ENCODE measurements at regions not wholly inside any gene's neighbourhood (a gene's known extent, or its start where the extent isn't known, plus 50 kb on each side); places are given as distances from the start of the nearest gene placed in this dataset.

DNA sequence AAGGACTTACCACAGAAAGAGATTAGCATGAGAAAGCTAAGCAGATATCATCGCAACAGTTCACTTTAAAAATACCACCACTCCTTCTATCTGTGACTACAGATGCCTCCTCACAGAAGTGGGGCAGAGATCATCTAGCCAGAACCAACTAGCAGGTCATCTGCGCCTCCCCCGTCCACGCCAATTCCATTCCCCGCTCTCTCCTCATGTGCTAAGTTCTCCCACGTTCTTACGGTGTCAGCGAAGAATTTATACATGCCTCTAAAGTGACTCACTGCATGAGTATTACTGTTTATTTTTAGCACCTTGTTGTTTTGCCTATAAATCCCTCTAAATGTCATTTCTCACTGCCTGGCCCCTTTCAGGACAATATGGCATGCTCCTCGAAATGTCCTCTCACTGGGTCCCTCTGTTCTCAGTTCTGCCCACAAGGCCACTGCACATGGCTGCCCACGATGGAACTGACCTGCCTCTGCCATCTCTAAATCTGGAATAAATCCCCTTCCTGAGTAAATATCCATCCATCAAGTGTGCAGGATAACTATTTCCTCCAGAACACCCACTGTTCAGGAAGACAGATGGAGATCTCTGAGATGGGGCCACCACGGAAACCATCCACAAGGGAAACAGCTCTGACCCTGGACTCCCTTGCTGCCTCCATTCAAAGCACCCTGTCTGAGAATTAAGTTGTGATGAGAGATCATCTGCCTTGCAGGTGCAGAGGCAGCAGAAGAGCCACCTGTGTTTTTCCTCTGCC lies 137.7 kb downstream of the IRS1 start:
- H3K4me3 ChIP-seq (ENCODE audit: low read depth, low read length) = no peak overlapping the region
- TF ChIP-seq, protein P1, sequence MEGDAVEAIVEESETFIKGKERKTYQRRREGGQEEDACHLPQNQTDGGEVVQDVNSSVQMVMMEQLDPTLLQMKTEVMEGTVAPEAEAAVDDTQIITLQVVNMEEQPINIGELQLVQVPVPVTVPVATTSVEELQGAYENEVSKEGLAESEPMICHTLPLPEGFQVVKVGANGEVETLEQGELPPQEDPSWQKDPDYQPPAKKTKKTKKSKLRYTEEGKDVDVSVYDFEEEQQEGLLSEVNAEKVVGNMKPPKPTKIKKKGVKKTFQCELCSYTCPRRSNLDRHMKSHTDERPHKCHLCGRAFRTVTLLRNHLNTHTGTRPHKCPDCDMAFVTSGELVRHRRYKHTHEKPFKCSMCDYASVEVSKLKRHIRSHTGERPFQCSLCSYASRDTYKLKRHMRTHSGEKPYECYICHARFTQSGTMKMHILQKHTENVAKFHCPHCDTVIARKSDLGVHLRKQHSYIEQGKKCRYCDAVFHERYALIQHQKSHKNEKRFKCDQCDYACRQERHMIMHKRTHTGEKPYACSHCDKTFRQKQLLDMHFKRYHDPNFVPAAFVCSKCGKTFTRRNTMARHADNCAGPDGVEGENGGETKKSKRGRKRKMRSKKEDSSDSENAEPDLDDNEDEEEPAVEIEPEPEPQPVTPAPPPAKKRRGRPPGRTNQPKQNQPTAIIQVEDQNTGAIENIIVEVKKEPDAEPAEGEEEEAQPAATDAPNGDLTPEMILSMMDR (IDR thresholded peaks at IDR 0.05; ENCODE audit: control insufficient read depth, extremely low read depth, insufficient read depth) = no peak
- no peak for DNase-seq (ENCODE audit: low read depth)

DNA sequence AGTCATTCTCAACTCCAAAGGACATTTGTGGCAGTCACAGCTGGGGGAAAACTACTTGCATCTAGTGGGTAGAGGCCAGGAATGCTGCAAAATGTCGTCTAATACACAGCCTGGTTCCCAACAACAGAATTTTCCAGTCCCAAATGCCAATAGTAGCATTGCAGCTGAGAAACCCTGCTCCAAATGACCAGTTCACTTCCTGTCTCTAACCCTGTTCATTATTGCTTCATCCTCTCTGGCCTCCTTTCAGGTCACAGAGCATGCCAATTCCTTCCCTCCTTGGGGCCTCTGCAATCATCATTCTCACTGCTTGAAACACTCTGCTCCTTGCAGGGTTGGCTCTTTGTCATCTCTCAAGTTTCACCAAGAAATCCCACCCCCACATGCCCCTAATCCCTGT lies 139.1 kb downstream of the IRS1 start:
- H3K4me3 ChIP-seq (ENCODE audit: low read depth, low read length) = no peak overlapping the region
- DNase-seq (ENCODE audit: low read depth) = no peak
- TF ChIP-seq, protein P1 (IDR thresholded peaks at IDR 0.05; ENCODE audit: control insufficient read depth, extremely low read depth, insufficient read depth) = no peak

DNA sequence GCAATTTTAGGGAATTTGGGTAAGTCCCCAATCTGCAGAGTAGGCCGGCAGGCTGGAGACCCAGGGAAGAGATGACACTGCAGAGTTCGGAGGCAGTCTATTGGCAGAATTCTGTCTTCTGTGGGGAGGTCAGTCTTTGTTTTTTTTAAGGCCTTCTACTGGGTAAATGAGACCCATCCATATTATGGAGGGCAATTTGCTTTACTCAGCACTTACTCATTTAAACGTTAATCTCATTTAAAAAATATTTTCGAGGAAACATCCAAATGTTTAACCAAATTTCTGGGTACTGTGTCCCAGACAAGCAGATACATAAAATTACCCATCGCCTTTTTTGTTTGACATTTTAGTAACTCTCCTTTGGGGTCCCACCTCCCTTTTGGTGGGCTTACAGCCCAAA lies 139.5 kb downstream of the IRS1 start:
- no peak overlapping the region for H3K4me3 ChIP-seq (ENCODE audit: low read depth, low read length)
- DNase-seq (ENCODE audit: low read depth) = no peak
- TF ChIP-seq, protein P1 (IDR thresholded peaks at IDR 0.05; ENCODE audit: control insufficient read depth, extremely low read depth, insufficient read depth) = no peak

DNA sequence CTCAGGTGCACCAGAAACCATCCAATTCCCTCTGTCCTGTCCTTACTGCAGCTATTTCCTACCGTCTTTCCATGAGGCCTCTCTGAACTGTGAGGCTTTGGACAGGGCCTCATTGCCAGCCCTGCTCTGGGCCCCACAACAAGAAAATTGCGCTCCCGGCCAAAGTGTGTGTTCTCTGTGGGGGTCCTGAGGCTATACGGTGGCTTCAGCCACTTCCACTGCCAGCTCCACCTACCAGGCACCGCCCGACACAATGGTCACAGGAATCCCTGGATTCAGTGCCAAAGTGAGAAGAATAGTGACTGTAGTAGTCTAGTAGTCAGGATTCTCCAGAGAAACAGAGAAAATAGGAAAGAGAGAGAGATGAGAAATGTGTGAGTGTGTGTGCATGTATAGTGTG lies 140.2 kb downstream of the IRS1 start:
- TF ChIP-seq, protein P1 (IDR thresholded peaks at IDR 0.05; ENCODE audit: control insufficient read depth, extremely low read depth, insufficient read depth) = no peak
- H3K4me3 ChIP-seq (ENCODE audit: low read depth, low read length) = no peak overlapping the region
- DNase-seq (ENCODE audit: low read depth) = no peak

DNA sequence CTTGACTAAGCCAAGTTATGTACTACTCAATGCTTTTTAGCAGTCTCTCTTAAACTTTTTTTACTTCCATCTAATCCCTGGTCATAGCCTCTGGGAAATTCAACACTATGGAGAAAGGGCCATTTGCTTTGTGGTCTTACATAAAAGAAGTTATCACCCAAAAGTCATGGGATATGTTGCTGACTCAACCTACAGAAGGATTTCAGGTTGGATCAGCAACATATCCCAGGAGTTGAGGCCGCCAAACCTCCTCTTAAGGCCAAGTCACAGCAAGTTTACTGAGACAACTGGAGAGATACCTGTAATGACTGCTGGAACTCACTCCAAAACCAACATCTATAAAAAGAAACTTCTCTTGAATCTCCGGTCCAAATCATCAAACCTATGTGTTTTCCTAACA lies 141.1 kb downstream of the IRS1 start:
- TF ChIP-seq, protein P1 (IDR thresholded peaks at IDR 0.05; ENCODE audit: control insufficient read depth, extremely low read depth, insufficient read depth) = no peak
- H3K4me3 ChIP-seq (ENCODE audit: low read depth, low read length) = no peak overlapping the region
- peak; percentile 74 for DNase-seq (ENCODE audit: low read depth)

DNA sequence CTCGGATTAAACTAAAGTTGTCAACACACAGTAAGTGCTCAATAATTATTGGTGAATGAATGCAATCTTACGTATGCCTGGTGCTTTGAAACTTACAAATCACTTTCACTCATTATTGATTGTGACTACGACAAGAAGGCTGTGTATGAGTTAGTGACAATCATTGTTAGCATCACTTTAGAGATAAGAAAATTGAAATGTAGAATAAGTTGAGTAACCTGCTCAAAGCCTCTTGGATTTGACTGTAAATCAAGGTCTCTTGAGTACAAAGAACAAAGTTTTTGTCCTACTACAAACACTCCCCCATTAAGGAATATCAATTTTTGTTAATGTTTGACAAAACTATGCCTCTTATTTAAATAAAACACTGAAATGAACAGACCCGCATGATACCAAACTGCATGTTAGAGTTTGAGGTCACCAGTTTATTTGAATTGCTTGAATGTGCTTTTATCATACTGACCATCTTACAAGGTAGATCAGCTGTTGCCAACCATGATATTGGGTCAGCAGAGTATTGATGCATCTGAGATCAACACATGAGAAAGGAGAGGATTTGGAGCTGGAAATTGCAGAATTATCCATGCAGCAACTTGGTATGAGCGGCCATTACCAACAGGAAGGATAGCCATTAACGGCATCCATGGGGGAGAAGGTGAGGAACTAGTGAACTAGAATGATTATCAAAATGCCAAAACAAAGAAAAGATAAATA lies 142.1 kb downstream of the IRS1 start:
- no peak for DNase-seq (ENCODE audit: low read depth)
- no peak overlapping the region for H3K4me3 ChIP-seq (ENCODE audit: low read depth, low read length)
- TF ChIP-seq, protein P1 (IDR thresholded peaks at IDR 0.05; ENCODE audit: control insufficient read depth, extremely low read depth, insufficient read depth) = no peak

All from LNCaP clone FGC (cell line).